ENCODE measurements at regions not wholly inside any gene's neighbourhood (a gene's known extent, or its start where the extent isn't known, plus 50 kb on each side); places are given as distances from the start of the nearest gene placed in this dataset.
A peak's percentile ranks its signal among the peaks of the same experiment; 100 is the strongest.

GRCh38 chr1:23618586-23619083 is 59.3 kb upstream of the ID3 start:
- Histone ChIP-seq H3K27me3 (peaks cover 32% of the 10 kb centered on the region), H3K4me1 (peaks cover 4% of the 10 kb centered on the region), H3K36me3 (no peaks in the 10 kb centered on the region), H2AFZ (replicated peaks) (no peak overlapping the region), H4K20me1 (ENCODE audit: low read depth) (no peaks in the 10 kb centered on the region), H3K27ac (no peak overlapping the region), H3K4me3 (no peak overlapping the region), H3K79me2 (ENCODE audit: low read depth) (no peaks in the 10 kb centered on the region), H3K9ac (no peak overlapping the region), H3K9me3 (ENCODE audit: low read depth) (no peaks in the 10 kb centered on the region), H3K4me2 (no peak overlapping the region), H3F3A (ENCODE audit: low read depth) (peaks cover 3% of the 10 kb centered on the region)
- Mint-ChIP-seq H3K27ac (no peak overlapping the region), H3K4me1 (peaks cover 18% of the 10 kb centered on the region), H3K36me3 (no peaks in the 10 kb centered on the region), H3K27me3 (ENCODE audit: insufficient read depth, low read depth) (peaks cover 38% of the 10 kb centered on the region), H3K4me3 (peak overlapping the region; percentile 58), H3K9me3 (peaks cover 2% of the 10 kb centered on the region)
- TF ChIP-seq EZH2 (IDR thresholded peaks at IDR 0.05) (no peak), CTCF (IDR thresholded peaks at IDR 0.05) (no peak), EZH2phosphoT487 (IDR thresholded peaks at IDR 0.05) (no peak)
- DNase-seq (ENCODE audit: low spot score): no peak

- Histone ChIP-seq H3F3A (ENCODE audit: low read depth) (peaks cover 8% of the 10 kb centered on the region), H2AFZ (replicated peaks) (no peak overlapping the region), H3K79me2 (ENCODE audit: low read depth) (no peaks in the 10 kb centered on the region), H4K20me1 (ENCODE audit: low read depth) (no peaks in the 10 kb centered on the region), H3K27me3 (peaks cover 32% of the 10 kb centered on the region), H3K9ac (no peak overlapping the region), H3K36me3 (no peaks in the 10 kb centered on the region), H3K4me2 (no peak overlapping the region), H3K4me1 (peaks cover 15% of the 10 kb centered on the region), H3K27ac (no peak overlapping the region), H3K9me3 (ENCODE audit: low read depth) (no peaks in the 10 kb centered on the region), H3K4me3 (no peak overlapping the region)
- no peak overlapping the region for H3K4me3 Mint-ChIP-seq
- peaks cover 22% of the 10 kb centered on the region for H3K4me1 Mint-ChIP-seq
- peaks cover 2% of the 10 kb centered on the region for H3K9me3 Mint-ChIP-seq
- peak overlapping the region; percentile 84 for H3K27ac Mint-ChIP-seq
- peaks cover 36% of the 10 kb centered on the region for H3K27me3 Mint-ChIP-seq (ENCODE audit: insufficient read depth, low read depth)
- H3K36me3 Mint-ChIP-seq: no peaks in the 10 kb centered on the region
- TF ChIP-seq CTCF (IDR thresholded peaks at IDR 0.05): no peak
- no peak for DNase-seq (ENCODE audit: low spot score)
These were observed 57.8 kb upstream of the ID3 start for GRCh38 chr1:23617084-23617521.

GRCh38 chr1:23616292-23616824 is 57.1 kb upstream of the ID3 start:
- Histone ChIP-seq H3F3A (ENCODE audit: low read depth) (peaks cover 9% of the 10 kb centered on the region), H3K4me2 (no peak overlapping the region), H3K4me1 (peaks cover 17% of the 10 kb centered on the region), H3K4me3 (no peak overlapping the region), H4K20me1 (ENCODE audit: low read depth) (no peaks in the 10 kb centered on the region), H2AFZ (replicated peaks) (no peak overlapping the region), H3K9me3 (ENCODE audit: low read depth) (no peaks in the 10 kb centered on the region), H3K27me3 (peaks cover 32% of the 10 kb centered on the region), H3K27ac (no peak overlapping the region), H3K9ac (no peak overlapping the region), H3K36me3 (no peaks in the 10 kb centered on the region), H3K79me2 (ENCODE audit: low read depth) (no peaks in the 10 kb centered on the region)
- Mint-ChIP-seq H3K9me3 (peaks cover 2% of the 10 kb centered on the region), H3K36me3 (no peaks in the 10 kb centered on the region), H3K27ac (no peak overlapping the region), H3K27me3 (ENCODE audit: insufficient read depth, low read depth) (peaks cover 34% of the 10 kb centered on the region), H3K4me1 (peaks cover 26% of the 10 kb centered on the region), H3K4me3 (no peak overlapping the region)
- no peak for DNase-seq (ENCODE audit: low spot score)
- TF ChIP-seq EZH2phosphoT487 (IDR thresholded peaks at IDR 0.05) (no peak), EZH2 (IDR thresholded peaks at IDR 0.05) (no peak)

GRCh38 chr1:23615852-23616251 is 56.6 kb upstream of the ID3 start:
- Mint-ChIP-seq H3K4me1 (peaks cover 25% of the 10 kb centered on the region), H3K9me3 (peaks cover 2% of the 10 kb centered on the region), H3K36me3 (no peaks in the 10 kb centered on the region), H3K27ac (peak overlapping the region; percentile 85), H3K4me3 (no peak overlapping the region), H3K27me3 (ENCODE audit: insufficient read depth, low read depth) (peaks cover 33% of the 10 kb centered on the region)
- H3F3A ChIP-seq (ENCODE audit: low read depth): peaks cover 9% of the 10 kb centered on the region
- H2AFZ ChIP-seq (replicated peaks): no peak overlapping the region
- H3K27me3 ChIP-seq: peaks cover 29% of the 10 kb centered on the region
- H3K4me3 ChIP-seq: no peak overlapping the region
- H4K20me1 ChIP-seq (ENCODE audit: low read depth): no peaks in the 10 kb centered on the region
- H3K36me3 ChIP-seq: no peaks in the 10 kb centered on the region
- DNase-seq (ENCODE audit: low spot score): no peak
- H3K9ac ChIP-seq: no peak overlapping the region
- H3K9me3 ChIP-seq (ENCODE audit: low read depth): no peaks in the 10 kb centered on the region
- no peaks in the 10 kb centered on the region for H3K79me2 ChIP-seq (ENCODE audit: low read depth)
- H3K4me1 ChIP-seq: peaks cover 17% of the 10 kb centered on the region
- H3K27ac ChIP-seq: no peak overlapping the region
- TF ChIP-seq CTCF (IDR thresholded peaks at IDR 0.05): no peak
- H3K4me2 ChIP-seq: no peak overlapping the region

All from neural progenitor cell (in vitro differentiated cells).